ENCODE measurements at regions not wholly inside any gene's neighbourhood (a gene's known extent, or its start where the extent isn't known, plus 50 kb on each side); places are given as distances from the start of the nearest gene placed in this dataset.

DNA sequence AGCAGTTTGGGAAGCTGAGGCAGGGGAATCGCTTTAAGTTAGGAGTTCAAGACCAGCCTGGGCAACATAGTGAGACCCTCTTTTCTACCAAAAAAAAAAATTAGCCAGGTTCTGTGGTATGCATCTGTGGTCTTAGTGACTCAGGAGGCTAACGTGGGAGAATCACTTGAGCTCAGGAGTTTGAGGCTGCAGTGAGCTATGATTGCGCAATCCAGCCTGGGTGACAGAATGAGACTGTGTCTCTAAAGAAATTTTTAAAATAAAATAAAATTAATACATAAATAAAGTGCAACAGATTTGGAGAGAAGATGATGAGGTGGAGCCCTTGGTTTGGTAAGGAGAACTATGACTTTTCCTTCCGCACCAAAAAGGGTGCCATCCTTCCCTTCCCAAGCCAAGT is 436.9 kb downstream of the NLGN4X start:
- ATAC-seq (no peak), DNase-seq (no peak)
- Histone ChIP-seq H3K27me3 (ENCODE audit: low read length) (no peaks in the 10 kb centered on the region), H2AFZ (ENCODE audit: low read length) (no peak overlapping the region), H3K79me2 (ENCODE audit: low read length) (no peaks in the 10 kb centered on the region), H3K9me3 (ENCODE audit: low read length) (no peaks in the 10 kb centered on the region), H4K20me1 (ENCODE audit: low read length) (no peaks in the 10 kb centered on the region), H3K9ac (ENCODE audit: low read length) (no peak overlapping the region), H3K4me2 (ENCODE audit: low read length) (no peak overlapping the region), H3K27ac (ENCODE audit: low read length) (no peak overlapping the region), H3F3A (ENCODE audit: low read length, unreplicated experiment) (no peaks in the 10 kb centered on the region), H3K9me2 (replicated peaks; ENCODE audit: low read length) (no peaks in the 10 kb centered on the region), H3K4me3 (ENCODE audit: low read length) (no peak overlapping the region), H3K4me1 (ENCODE audit: insufficient read depth, low read length) (no peaks in the 10 kb centered on the region), H3K36me3 (ENCODE audit: low read depth, low read length) (no peaks in the 10 kb centered on the region)
- intact Hi-C loops (cut with micrococcal nuclease), result no loop called here
- no TSS peak for BruUV-seq (replicated peaks)
- TF ChIP-seq, protein P1, sequence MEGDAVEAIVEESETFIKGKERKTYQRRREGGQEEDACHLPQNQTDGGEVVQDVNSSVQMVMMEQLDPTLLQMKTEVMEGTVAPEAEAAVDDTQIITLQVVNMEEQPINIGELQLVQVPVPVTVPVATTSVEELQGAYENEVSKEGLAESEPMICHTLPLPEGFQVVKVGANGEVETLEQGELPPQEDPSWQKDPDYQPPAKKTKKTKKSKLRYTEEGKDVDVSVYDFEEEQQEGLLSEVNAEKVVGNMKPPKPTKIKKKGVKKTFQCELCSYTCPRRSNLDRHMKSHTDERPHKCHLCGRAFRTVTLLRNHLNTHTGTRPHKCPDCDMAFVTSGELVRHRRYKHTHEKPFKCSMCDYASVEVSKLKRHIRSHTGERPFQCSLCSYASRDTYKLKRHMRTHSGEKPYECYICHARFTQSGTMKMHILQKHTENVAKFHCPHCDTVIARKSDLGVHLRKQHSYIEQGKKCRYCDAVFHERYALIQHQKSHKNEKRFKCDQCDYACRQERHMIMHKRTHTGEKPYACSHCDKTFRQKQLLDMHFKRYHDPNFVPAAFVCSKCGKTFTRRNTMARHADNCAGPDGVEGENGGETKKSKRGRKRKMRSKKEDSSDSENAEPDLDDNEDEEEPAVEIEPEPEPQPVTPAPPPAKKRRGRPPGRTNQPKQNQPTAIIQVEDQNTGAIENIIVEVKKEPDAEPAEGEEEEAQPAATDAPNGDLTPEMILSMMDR (conservative IDR thresholded peaks at IDR 0.05; ENCODE audit: low read depth, low read length), result no peak
- TF ChIP-seq EZH2phosphoT487 (IDR thresholded peaks at IDR 0.05; ENCODE audit: borderline replicate concordance, low read length), result no peak
- TF ChIP-seq EZH2 (IDR thresholded peaks at IDR 0.05; ENCODE audit: low read length, unreplicated experiment), result no peak
- ChIA-PET POLR2A (ENCODE audit: unreplicated experiment) (no interaction called here), CTCF (no interaction called here)

DNA sequence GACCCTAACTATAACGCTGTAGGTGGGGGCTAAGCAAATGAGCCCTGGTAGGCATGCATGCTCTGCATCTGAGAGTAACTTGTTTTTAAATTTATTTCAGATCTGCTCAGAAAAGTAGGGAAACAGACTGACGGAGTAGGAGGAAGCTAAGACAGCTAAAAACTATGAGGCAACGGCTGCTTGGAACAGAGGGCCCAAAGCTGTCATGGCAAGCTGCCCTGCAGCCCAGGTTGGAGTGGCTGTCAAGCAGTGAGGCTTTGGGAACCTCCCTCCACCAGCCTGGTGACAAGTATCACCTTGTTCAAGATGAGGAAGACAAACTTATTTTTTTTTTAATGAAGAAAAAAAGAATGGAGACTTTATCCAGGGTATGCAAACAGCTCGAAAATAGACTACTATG is 439.8 kb downstream of the NLGN4X start:
- no peak overlapping the region for H3K4me3 ChIP-seq (ENCODE audit: low read length)
- no peaks in the 10 kb centered on the region for H3K27me3 ChIP-seq (ENCODE audit: low read length)
- no peaks in the 10 kb centered on the region for H4K20me1 ChIP-seq (ENCODE audit: low read length)
- no peak overlapping the region for H3K4me2 ChIP-seq (ENCODE audit: low read length)
- H3K9ac ChIP-seq (ENCODE audit: low read length), result no peak overlapping the region
- no peak overlapping the region for H2AFZ ChIP-seq (ENCODE audit: low read length)
- BruUV-seq (replicated peaks), result no TSS peak
- DNase-seq (no peak), ATAC-seq (no peak)
- TF ChIP-seq, protein P1 (conservative IDR thresholded peaks at IDR 0.05; ENCODE audit: low read depth, low read length), result no peak
- TF ChIP-seq EZH2 (IDR thresholded peaks at IDR 0.05; ENCODE audit: low read length, unreplicated experiment), result no peak
- no peak for TF ChIP-seq EZH2phosphoT487 (IDR thresholded peaks at IDR 0.05; ENCODE audit: borderline replicate concordance, low read length)
- H3K36me3 ChIP-seq (ENCODE audit: low read depth, low read length), result no peaks in the 10 kb centered on the region
- ChIA-PET POLR2A (ENCODE audit: unreplicated experiment) (no interaction called here), CTCF (no interaction called here)
- H3K9me3 ChIP-seq (ENCODE audit: low read length), result no peaks in the 10 kb centered on the region
- intact Hi-C loops (cut with micrococcal nuclease), result no loop called here
- no peaks in the 10 kb centered on the region for H3K79me2 ChIP-seq (ENCODE audit: low read length)
- no peaks in the 10 kb centered on the region for H3K9me2 ChIP-seq (replicated peaks; ENCODE audit: low read length)
- no peak overlapping the region for H3K27ac ChIP-seq (ENCODE audit: low read length)
- H3K4me1 ChIP-seq (ENCODE audit: insufficient read depth, low read length), result no peaks in the 10 kb centered on the region
- H3F3A ChIP-seq (ENCODE audit: low read length, unreplicated experiment), result no peaks in the 10 kb centered on the region

DNA sequence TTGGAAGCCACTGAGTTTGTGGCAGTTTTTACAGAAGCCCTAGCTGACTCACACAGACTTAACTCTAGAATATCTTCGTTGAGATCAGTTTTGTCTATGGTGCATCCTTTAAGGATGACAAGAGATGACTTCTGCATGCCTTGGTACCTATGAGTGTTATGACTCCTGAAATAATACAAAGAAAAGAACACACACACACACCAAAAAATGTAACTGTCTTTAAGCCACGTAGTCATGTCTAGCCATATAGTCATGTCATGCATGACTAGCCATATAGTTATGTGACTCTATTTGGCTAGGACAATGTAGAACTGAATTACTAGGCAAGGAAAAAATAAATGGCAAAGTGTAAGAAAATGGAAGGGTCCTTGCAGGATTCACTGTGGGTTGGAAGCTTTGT is 447.8 kb downstream of the NLGN4X start:
- no peak for ATAC-seq
- BruUV-seq (replicated peaks), result no TSS peak
- intact Hi-C loops (cut with micrococcal nuclease), result no loop called here

More for the DNA sequence above, 447.8 kb downstream of the NLGN4X start:
- no peak overlapping the region for H2AFZ ChIP-seq (ENCODE audit: low read length)
- no peaks in the 10 kb centered on the region for H3F3A ChIP-seq (ENCODE audit: low read length, unreplicated experiment)
- no peak for DNase-seq
- no peaks in the 10 kb centered on the region for H3K9me3 ChIP-seq (ENCODE audit: low read length)
- H3K4me3 ChIP-seq (ENCODE audit: low read length), result no peak overlapping the region
- no peak for TF ChIP-seq EZH2 (IDR thresholded peaks at IDR 0.05; ENCODE audit: low read length, unreplicated experiment)
- no peak for TF ChIP-seq EZH2phosphoT487 (IDR thresholded peaks at IDR 0.05; ENCODE audit: borderline replicate concordance, low read length)
- TF ChIP-seq, protein P1 (conservative IDR thresholded peaks at IDR 0.05; ENCODE audit: low read depth, low read length), result no peak
- H3K4me1 ChIP-seq (ENCODE audit: insufficient read depth, low read length), result no peaks in the 10 kb centered on the region
- H3K4me2 ChIP-seq (ENCODE audit: low read length), result no peak overlapping the region
- no peaks in the 10 kb centered on the region for H3K27me3 ChIP-seq (ENCODE audit: low read length)
- H3K79me2 ChIP-seq (ENCODE audit: low read length), result no peaks in the 10 kb centered on the region
- ChIA-PET POLR2A (ENCODE audit: unreplicated experiment) (no interaction called here), CTCF (no interaction called here)
- H3K27ac ChIP-seq (ENCODE audit: low read length), result no peak overlapping the region
- H4K20me1 ChIP-seq (ENCODE audit: low read length), result no peaks in the 10 kb centered on the region
- H3K36me3 ChIP-seq (ENCODE audit: low read depth, low read length), result no peaks in the 10 kb centered on the region
- no peaks in the 10 kb centered on the region for H3K9me2 ChIP-seq (replicated peaks; ENCODE audit: low read length)
- no peak overlapping the region for H3K9ac ChIP-seq (ENCODE audit: low read length)
